Keratinocyte (primary cell): ENCODE measurements at regions not wholly inside any gene's neighbourhood (a gene's known extent, or its start where the extent isn't known, plus 50 kb on each side); places are given as distances from the start of the nearest gene placed in this dataset.

ENCODE experiments used
- DNase-seq: peaks from one replicate; pipeline ENCODE4 v3.0.0-alpha.2; 2011; ENCODE audit warnings: low read depth, missing footprints, low spot score
- FAIRE-seq: peaks from 2 replicates; lab custom pipeline; 2011; peaks lifted over from hg19 to GRCh38; lab: Jason Lieb, UNC
- H2AFZ ChIP-seq: 2 replicates; pipeline ENCODE4 v1.6.0; 2012; ENCODE audit warnings: low read length, control low read depth, inconsistent platforms; ENCODE audit not compliant: control insufficient read depth
- H3K27ac ChIP-seq: 2 replicates; pipeline ENCODE4 v1.5.1; 2011; ENCODE audit warnings: low read length; ENCODE audit not compliant: control insufficient read depth, insufficient read depth
- H3K27me3 ChIP-seq: 3 replicates; pipeline ENCODE4 v1.6.0; 2011; ENCODE audit warnings: low read length; ENCODE audit not compliant: control insufficient read depth, insufficient read depth; ENCODE audit errors: extremely low read depth
- H3K36me3 ChIP-seq, 2 experiments: 2 replicates in 1 of 2; 3 replicates in 1 of 2; pipeline ENCODE4 v1.5.1; 2011; ENCODE audit warnings: low read length in 2 of 2, mild to moderate bottlenecking in 1 of 2; ENCODE audit not compliant: control insufficient read depth in 2 of 2, insufficient read depth in 2 of 2; ENCODE audit errors: extremely low read depth in 1 of 2
- H3K4me1 ChIP-seq: 3 replicates; pipeline ENCODE4 v1.5.1; 2011; ENCODE audit warnings: low read length; ENCODE audit not compliant: control insufficient read depth, insufficient read depth; ENCODE audit errors: extremely low read depth
- H3K4me2 ChIP-seq: 3 replicates; pipeline ENCODE4 v1.6.0; 2011; ENCODE audit warnings: low read depth, low read length; ENCODE audit not compliant: control insufficient read depth, insufficient read depth; ENCODE audit errors: extremely low read depth
- H3K4me3 ChIP-seq, 3 experiments: fragments of 200-600 bp in 1 of 3; sonication (generic) in 1 of 3; 2 replicates in 2 of 3; 3 replicates in 1 of 3; pipeline ENCODE4 v1.5.1; 2011 to 2016; ENCODE audit warnings: low read length in 3 of 3, mild to moderate bottlenecking in 3 of 3, control low read depth in 2 of 3, inconsistent platforms in 1 of 3, low read depth in 1 of 3, mixed read lengths in 1 of 3, mixed run types in 1 of 3, moderate library complexity in 1 of 3; ENCODE audit not compliant: control insufficient read depth in 2 of 3, insufficient read depth in 2 of 3; ENCODE audit errors: extremely low read depth in 1 of 3
- H3K79me2 ChIP-seq: 2 replicates; pipeline ENCODE4 v1.6.0; 2012; ENCODE audit warnings: low read length; ENCODE audit not compliant: control insufficient read depth, insufficient read depth
- H3K9ac ChIP-seq: 3 replicates; pipeline ENCODE4 v1.6.0; 2011; ENCODE audit warnings: low read length; ENCODE audit not compliant: control insufficient read depth, insufficient read depth; ENCODE audit errors: extremely low read depth
- H3K9me1 ChIP-seq: 3 replicates; pipeline ENCODE4 v1.6.0; 2011; ENCODE audit warnings: low read length; ENCODE audit not compliant: control insufficient read depth, insufficient read depth; ENCODE audit errors: extremely low read depth
- H3K9me3 ChIP-seq: 2 replicates; pipeline ENCODE4 v1.5.1; 2012; ENCODE audit warnings: low read depth, low read length; ENCODE audit not compliant: control insufficient read depth
- H4K20me1 ChIP-seq: 3 replicates; pipeline ENCODE4 v1.6.0; 2011; ENCODE audit warnings: low read length; ENCODE audit not compliant: control insufficient read depth, insufficient read depth; ENCODE audit errors: extremely low read depth
- CTCF ChIP-seq, 3 experiments: IDR thresholded peaks in 1 of 3; conservative IDR thresholded peaks in 1 of 3; optimal IDR thresholded peaks in 1 of 3; 2 replicates in 2 of 3; 3 replicates in 1 of 3; pipeline versions ENCODE3 to v1.5.1; 2011; ENCODE audit warnings: low read length in 3 of 3, mild to moderate bottlenecking in 3 of 3, moderate library complexity in 2 of 3, control low read depth in 1 of 3, inconsistent platforms in 1 of 3; ENCODE audit not compliant: insufficient read depth in 2 of 3; ENCODE audit errors: extremely low read depth in 1 of 3
- EZH2 ChIP-seq: IDR thresholded peaks from one replicate; pipeline ENCODE4 v1.6.1; 2012; ENCODE audit warnings: inconsistent platforms, mild to moderate bottlenecking, low read length, moderate library complexity
- dilution Hi-C: fragments of 300-500 bp; cut with MboI; formaldehyde crosslinking; loops from one replicate; pipeline ENCODE4 v1.7.0; 2020; ENCODE audit warnings: low sequenced_read_pairs; ENCODE audit not compliant: extremely low pct_ligation_motif_present

- DNase-seq (no peak), FAIRE-seq (no peak)
- Histone ChIP-seq H3K27me3 (no peaks in the 10 kb centered on the region), H3K9ac (no peak overlapping the region), H3K9me1 (no peaks in the 10 kb centered on the region), H3K4me1 (no peaks in the 10 kb centered on the region), H3K36me3 (no peaks in the 10 kb centered on the region), H3K27ac (no peak overlapping the region), H2AFZ (no peak overlapping the region), H3K4me3 (no peak overlapping the region), H4K20me1 (no peaks in the 10 kb centered on the region), H3K79me2 (no peaks in the 10 kb centered on the region), H3K4me2 (no peak overlapping the region), H3K9me3 (peaks cover 8% of the 10 kb centered on the region)
- dilution Hi-C loops = no loop called here
- TF ChIP-seq CTCF (optimal IDR thresholded peaks at IDR 0.05 in 1 of 3, IDR thresholded peaks at IDR 0.05 in 1 of 3, conservative IDR thresholded peaks at IDR 0.05 in 1 of 3; ENCODE audit: extremely low read depth in 1 of 3, insufficient read depth in 2 of 3, low read length in 3 of 3) (no peak), EZH2 (no peak)
Observed at GRCh38 chr6:68458447-68458846, 176.6 kb upstream of the ADGRB3 start.

- dilution Hi-C loops = no loop called here
- Histone ChIP-seq H4K20me1 (no peaks in the 10 kb centered on the region), H3K4me1 (no peaks in the 10 kb centered on the region), H3K4me3 (no peak overlapping the region), H3K9ac (no peak overlapping the region), H3K9me3 (peaks cover 2% of the 10 kb centered on the region), H3K27me3 (no peaks in the 10 kb centered on the region), H3K27ac (no peak overlapping the region), H3K36me3 (no peaks in the 10 kb centered on the region), H3K4me2 (no peak overlapping the region), H2AFZ (no peak overlapping the region), H3K79me2 (no peaks in the 10 kb centered on the region), H3K9me1 (no peaks in the 10 kb centered on the region)
- no peak for FAIRE-seq
- TF ChIP-seq CTCF (optimal IDR thresholded peaks at IDR 0.05 in 1 of 3, IDR thresholded peaks at IDR 0.05 in 1 of 3, conservative IDR thresholded peaks at IDR 0.05 in 1 of 3; ENCODE audit: extremely low read depth in 1 of 3, insufficient read depth in 2 of 3, low read length in 3 of 3) = no peak
- TF ChIP-seq EZH2 = no peak
- DNase-seq = no peak
Observed at GRCh38 chr6:68447112-68447511, 188.0 kb upstream of the ADGRB3 start.
